Osteoblast (primary cell): ENCODE measurements at regions not wholly inside any gene's neighbourhood (a gene's known extent, or its start where the extent isn't known, plus 50 kb on each side); places are given as distances from the start of the nearest gene placed in this dataset.

ENCODE experiments used
- DNase-seq: peaks from one replicate; pipeline ENCODE4 v3.0.0; 2011; ENCODE audit warnings: low spot score, mixed read lengths; ENCODE audit not compliant: insufficient read length; ENCODE audit errors: missing footprints
- H2AFZ ChIP-seq: 2 replicates; pipeline ENCODE4 v1.6.0; 2011; ENCODE audit warnings: mild to moderate bottlenecking, low read length
- H3K27ac ChIP-seq: 2 replicates; pipeline ENCODE4 v1.5.1; 2011; ENCODE audit warnings: mild to moderate bottlenecking, low read depth, low read length, moderate library complexity
- H3K27me3 ChIP-seq: 2 replicates; pipeline ENCODE4 v1.6.0; 2012; ENCODE audit warnings: mild to moderate bottlenecking, control low read depth, inconsistent platforms, low read length, moderate library complexity; ENCODE audit not compliant: insufficient read depth
- H3K36me3 ChIP-seq: 2 replicates; pipeline ENCODE4 v1.5.1; 2011; ENCODE audit warnings: mild to moderate bottlenecking, low read length, control low read depth, moderate library complexity; ENCODE audit not compliant: insufficient read depth
- H3K4me1 ChIP-seq: 2 replicates; pipeline ENCODE4 v1.5.1; 2011; ENCODE audit warnings: mild to moderate bottlenecking, low read length, control low read depth, moderate library complexity; ENCODE audit not compliant: insufficient read depth
- H3K4me2 ChIP-seq: 2 replicates; pipeline ENCODE4 v1.6.0; 2011; ENCODE audit warnings: mild to moderate bottlenecking, low read length; ENCODE audit not compliant: insufficient read depth
- H3K4me3 ChIP-seq: fragments of 200-600 bp; sonication (generic); 3 replicates; pipeline ENCODE4 v1.5.1; 2012; ENCODE audit warnings: mild to moderate bottlenecking, low read length, inconsistent platforms; ENCODE audit not compliant: insufficient read depth
- H3K79me2 ChIP-seq: 2 replicates; pipeline ENCODE4 v1.6.0; 2012; ENCODE audit warnings: mild to moderate bottlenecking, low read length, control low read depth, inconsistent platforms; ENCODE audit not compliant: insufficient read depth
- H3K9me3 ChIP-seq: 2 replicates; pipeline ENCODE4 v1.5.1; 2011; ENCODE audit warnings: low read depth, low read length, control low read depth
- H4K20me1 ChIP-seq: 2 replicates; pipeline ENCODE4 v1.6.0; 2012; ENCODE audit warnings: mild to moderate bottlenecking, low read length, control low read depth; ENCODE audit not compliant: insufficient read depth
- TF ChIP-seq, protein P1 (sequence below): IDR thresholded peaks from 2 replicates; pipeline ENCODE4 v1.5.1; 2011; ENCODE audit warnings: mild to moderate bottlenecking, low read depth, low read length, moderate library complexity; ENCODE audit errors: extremely low read depth

DNA sequence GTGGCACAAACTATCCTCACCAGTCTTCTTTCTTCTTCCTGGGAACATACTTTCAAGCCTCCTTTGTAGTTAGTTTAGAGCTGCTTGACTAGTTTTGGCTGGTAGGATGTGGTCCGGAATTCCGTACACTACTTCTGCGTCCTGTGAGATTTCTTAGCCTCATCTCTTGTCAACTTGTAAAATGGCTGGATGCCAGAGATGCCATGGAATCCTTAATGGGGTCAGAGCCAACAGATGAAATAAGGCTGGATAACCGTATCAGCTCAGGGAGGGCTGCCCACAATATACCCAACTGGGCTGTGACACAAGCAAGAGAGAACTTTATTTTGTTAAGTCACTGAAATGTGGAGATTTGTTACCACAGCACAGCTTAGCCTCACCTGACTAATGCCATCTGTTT lies 466.9 kb upstream of the MDFIC2 start:
- DNase-seq, result no peak
- Histone ChIP-seq H3K4me1 (no peaks in the 10 kb centered on the region), H3K4me2 (no peak overlapping the region), H3K27ac (no peak overlapping the region), H3K4me3 (no peak overlapping the region), H2AFZ (no peak overlapping the region), H3K9me3 (no peaks in the 10 kb centered on the region), H3K36me3 (no peaks in the 10 kb centered on the region), H3K79me2 (no peaks in the 10 kb centered on the region), H3K27me3 (no peaks in the 10 kb centered on the region), H4K20me1 (no peaks in the 10 kb centered on the region)
- TF ChIP-seq, protein P1, sequence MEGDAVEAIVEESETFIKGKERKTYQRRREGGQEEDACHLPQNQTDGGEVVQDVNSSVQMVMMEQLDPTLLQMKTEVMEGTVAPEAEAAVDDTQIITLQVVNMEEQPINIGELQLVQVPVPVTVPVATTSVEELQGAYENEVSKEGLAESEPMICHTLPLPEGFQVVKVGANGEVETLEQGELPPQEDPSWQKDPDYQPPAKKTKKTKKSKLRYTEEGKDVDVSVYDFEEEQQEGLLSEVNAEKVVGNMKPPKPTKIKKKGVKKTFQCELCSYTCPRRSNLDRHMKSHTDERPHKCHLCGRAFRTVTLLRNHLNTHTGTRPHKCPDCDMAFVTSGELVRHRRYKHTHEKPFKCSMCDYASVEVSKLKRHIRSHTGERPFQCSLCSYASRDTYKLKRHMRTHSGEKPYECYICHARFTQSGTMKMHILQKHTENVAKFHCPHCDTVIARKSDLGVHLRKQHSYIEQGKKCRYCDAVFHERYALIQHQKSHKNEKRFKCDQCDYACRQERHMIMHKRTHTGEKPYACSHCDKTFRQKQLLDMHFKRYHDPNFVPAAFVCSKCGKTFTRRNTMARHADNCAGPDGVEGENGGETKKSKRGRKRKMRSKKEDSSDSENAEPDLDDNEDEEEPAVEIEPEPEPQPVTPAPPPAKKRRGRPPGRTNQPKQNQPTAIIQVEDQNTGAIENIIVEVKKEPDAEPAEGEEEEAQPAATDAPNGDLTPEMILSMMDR, result no peak

GRCh38 chr3:70776081-70776480 lies 463.6 kb upstream of the MDFIC2 start:
- TF ChIP-seq, protein P1, result no peak
- H3K79me2 ChIP-seq, result no peaks in the 10 kb centered on the region

GRCh38 chr3:70775257-70775656 lies 462.8 kb upstream of the MDFIC2 start:
- Histone ChIP-seq H3K79me2 (no peaks in the 10 kb centered on the region), H3K4me2 (no peak overlapping the region), H3K27me3 (no peaks in the 10 kb centered on the region), H2AFZ (no peak overlapping the region), H3K4me1 (peaks cover 9% of the 10 kb centered on the region), H3K9me3 (no peaks in the 10 kb centered on the region), H3K4me3 (no peak overlapping the region), H3K36me3 (no peaks in the 10 kb centered on the region), H3K27ac (no peak overlapping the region), H4K20me1 (no peaks in the 10 kb centered on the region)
- TF ChIP-seq, protein P1, result no peak
- no peak for DNase-seq

More at GRCh38 chr3:70776081-70776480, 463.6 kb upstream of the MDFIC2 start:
- no peak overlapping the region for H2AFZ ChIP-seq
- H3K36me3 ChIP-seq, result no peaks in the 10 kb centered on the region
- no peak overlapping the region for H3K27ac ChIP-seq
- no peaks in the 10 kb centered on the region for H3K9me3 ChIP-seq
- H4K20me1 ChIP-seq, result no peaks in the 10 kb centered on the region
- DNase-seq, result no peak
- H3K4me3 ChIP-seq, result no peak overlapping the region
- no peak overlapping the region for H3K4me2 ChIP-seq
- H3K4me1 ChIP-seq, result peaks cover 5% of the 10 kb centered on the region
- H3K27me3 ChIP-seq, result no peaks in the 10 kb centered on the region

- Histone ChIP-seq H3K4me2 (no peak overlapping the region), H3K27me3 (no peaks in the 10 kb centered on the region), H3K36me3 (no peaks in the 10 kb centered on the region), H3K27ac (no peak overlapping the region), H3K9me3 (no peaks in the 10 kb centered on the region), H4K20me1 (no peaks in the 10 kb centered on the region), H2AFZ (no peak overlapping the region), H3K4me3 (no peak overlapping the region), H3K4me1 (peaks cover 9% of the 10 kb centered on the region), H3K79me2 (no peaks in the 10 kb centered on the region)
- TF ChIP-seq, protein P1, result no peak
- no peak for DNase-seq
These were observed 462.2 kb upstream of the MDFIC2 start for GRCh38 chr3:70774641-70775040.
